ENCODE measurements at regions not wholly inside any gene's neighbourhood (a gene's known extent, or its start where the extent isn't known, plus 50 kb on each side); places are given as distances from the start of the nearest gene placed in this dataset.

DNA sequence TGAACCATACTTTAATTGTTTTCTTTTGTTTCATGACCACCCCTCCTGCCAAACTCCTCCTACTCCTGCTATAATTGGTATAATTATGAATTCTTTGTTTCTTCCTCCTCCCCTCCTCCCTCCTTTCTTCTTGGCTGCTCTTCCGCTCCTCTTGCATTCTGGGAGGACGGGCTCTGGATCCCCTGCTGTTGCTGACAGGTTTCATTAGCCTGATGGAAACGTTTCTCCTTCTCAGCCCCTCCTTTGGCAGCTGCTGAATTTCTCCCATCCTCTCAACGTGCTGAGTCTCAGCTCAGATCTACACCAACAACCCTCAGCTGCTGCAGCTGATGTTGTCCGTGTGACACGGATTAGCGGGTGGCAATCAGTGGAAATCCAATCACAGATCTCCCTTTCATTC is 97.1 kb upstream of the UBAC2 start:
- ChIA-PET CTCF (interaction anchor here (0.7 to 1.4 kb wide), 2 partner anchors 12 to 333 kb away, joined by 3 to 4 read pairs; no protein-coding TSS in a partner anchor), POLR2A (interaction anchor here (0.6 kb wide), 1 partner anchor 136 kb away, joined by 3 read pairs; no protein-coding TSS in a partner anchor)
- no peak overlapping the region for H3K4me3 ChIP-seq (ENCODE audit: low read depth, low read length)
- no peak for TF ChIP-seq CTCF (IDR thresholded peaks at IDR 0.05; ENCODE audit: insufficient read depth, low read length, missing control alignments)
- DNase-seq (ENCODE audit: low read depth, low spot score) = no peak

DNA sequence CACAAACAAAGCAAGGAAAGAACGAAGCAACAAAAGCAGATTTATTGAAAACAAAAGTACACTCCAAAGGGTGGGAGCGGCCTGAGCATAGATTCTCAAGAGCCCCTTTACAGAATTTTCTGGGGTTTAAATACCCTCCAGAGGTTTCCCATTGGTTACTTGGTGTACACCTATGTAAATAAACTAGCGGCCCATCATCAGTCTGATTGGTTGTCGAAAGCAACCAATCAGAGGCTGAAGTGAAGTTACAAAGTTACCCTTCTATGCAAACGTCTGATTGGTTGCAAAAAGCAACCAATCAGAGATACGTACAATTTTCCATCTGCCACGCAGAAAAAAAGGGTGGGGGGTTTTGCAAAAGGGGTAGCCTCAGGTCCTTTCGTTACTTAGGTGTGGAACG is 96.3 kb upstream of the UBAC2 start:
- POLR2A ChIA-PET = no interaction called here
- no peak for DNase-seq (ENCODE audit: low read depth, low spot score)
- CTCF ChIA-PET = no interaction called here
- H3K4me3 ChIP-seq (ENCODE audit: low read depth, low read length) = no peak overlapping the region
- no peak for TF ChIP-seq CTCF (IDR thresholded peaks at IDR 0.05; ENCODE audit: insufficient read depth, low read length, missing control alignments)

DNA sequence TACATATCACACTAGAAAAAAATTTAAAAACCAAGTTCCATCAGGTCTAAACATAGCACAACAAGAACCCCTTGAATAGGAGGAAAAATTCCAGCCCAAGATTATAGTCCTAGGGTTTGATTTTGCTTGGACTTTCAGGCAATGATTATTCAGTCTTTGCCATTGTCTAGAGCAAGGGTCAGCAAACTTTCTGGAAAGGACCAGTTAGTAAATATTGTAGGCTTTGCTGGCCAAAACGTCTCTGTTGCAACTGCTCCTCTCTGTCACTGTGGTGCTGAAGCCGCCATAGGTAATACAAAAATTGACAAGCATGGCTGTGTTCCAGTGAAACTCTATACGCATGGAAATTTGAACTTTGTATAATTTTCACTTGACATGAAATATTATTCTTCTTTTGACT is 95.5 kb upstream of the UBAC2 start:
- H3K4me3 ChIP-seq (ENCODE audit: low read depth, low read length) = no peak overlapping the region
- DNase-seq (ENCODE audit: low read depth, low spot score) = no peak
- TF ChIP-seq CTCF (IDR thresholded peaks at IDR 0.05; ENCODE audit: insufficient read depth, low read length, missing control alignments) = no peak
- CTCF ChIA-PET = interaction anchor here (1.0 kb wide), 1 partner anchor 18 kb away, joined by 3 read pairs; no protein-coding TSS in a partner anchor
- POLR2A ChIA-PET = no interaction called here

- no peak for TF ChIP-seq CTCF (IDR thresholded peaks at IDR 0.05; ENCODE audit: insufficient read depth, low read length, missing control alignments)
- DNase-seq (ENCODE audit: low read depth, low spot score) = no peak
- POLR2A ChIA-PET = no interaction called here
- CTCF ChIA-PET = interaction anchor here (1.0 kb wide), 1 partner anchor 63 kb away, joined by 3 read pairs; no protein-coding TSS in a partner anchor
- H3K4me3 ChIP-seq (ENCODE audit: low read depth, low read length) = no peak overlapping the region
Observed at GRCh38 chr13:99113351-99113750, 87.3 kb upstream of the UBAC2 start.

GRCh38 chr13:99118179-99118578 is 82.5 kb upstream of the UBAC2 start:
- CTCF ChIA-PET = no interaction called here
- TF ChIP-seq CTCF (IDR thresholded peaks at IDR 0.05; ENCODE audit: insufficient read depth, low read length, missing control alignments) = no peak
- no peak overlapping the region for H3K4me3 ChIP-seq (ENCODE audit: low read depth, low read length)
- POLR2A ChIA-PET = no interaction called here
- DNase-seq (ENCODE audit: low read depth, low spot score) = no peak

GRCh38 chr13:99119656-99120055 is 81.0 kb upstream of the UBAC2 start:
- CTCF ChIA-PET = no interaction called here
- DNase-seq (ENCODE audit: low read depth, low spot score) = no peak
- POLR2A ChIA-PET = no interaction called here
- TF ChIP-seq CTCF (IDR thresholded peaks at IDR 0.05; ENCODE audit: insufficient read depth, low read length, missing control alignments) = no peak
- H3K4me3 ChIP-seq (ENCODE audit: low read depth, low read length) = no peak overlapping the region
